Ramos (cell line): ENCODE measurements at regions not wholly inside any gene's neighbourhood (a gene's known extent, or its start where the extent isn't known, plus 50 kb on each side); places are given as distances from the start of the nearest gene placed in this dataset.

Experiments used
- in situ Hi-C: fragments of 300-500 bp; cut with MboI; formaldehyde crosslinking; loops from one replicate; pipeline ENCODE4 v1.14.3; 2022; ENCODE audit warnings: low sequenced_read_pairs; ENCODE audit not compliant: unreplicated experiment

- in situ Hi-C loops: no loop called here
Measured at GRCh38 chrX:110430293-110431076, 71.8 kb downstream of the RTL9 start.

- in situ Hi-C loops: no loop called here
Measured at GRCh38 chrX:110432091-110432905, 73.7 kb downstream of the RTL9 start.

GRCh38 chrX:110432906-110433215 lies 74.2 kb downstream of the RTL9 start:
- in situ Hi-C loops: no loop called here

- in situ Hi-C loops: no loop called here
Measured at GRCh38 chrX:110435196-110435595, 76.5 kb downstream of the RTL9 start.

GRCh38 chrX:110436523-110436922 lies 77.9 kb downstream of the RTL9 start:
- in situ Hi-C loops: no loop called here

- in situ Hi-C loops: no loop called here
Measured at GRCh38 chrX:110437686-110438085, 79.0 kb downstream of the RTL9 start.

GRCh38 chrX:110440016-110440805 lies 81.6 kb downstream of the RTL9 start:
- in situ Hi-C loops: no loop called here

- in situ Hi-C loops: no loop called here
Measured at GRCh38 chrX:110442635-110443034, 84.0 kb downstream of the RTL9 start.

GRCh38 chrX:110444996-110445395 lies 86.3 kb downstream of the RTL9 start:
- in situ Hi-C loops: no loop called here

- in situ Hi-C loops: no loop called here
Measured at GRCh38 chrX:110448459-110448858, 89.8 kb downstream of the RTL9 start.

- in situ Hi-C loops: no loop called here
Measured at GRCh38 chrX:110449312-110449711, 90.7 kb downstream of the RTL9 start.

- in situ Hi-C loops: loop anchor here (10.0 to 25.0 kb wide), 2 partner anchors 212 to 405 kb away; no protein-coding TSS in a partner anchor
Measured at GRCh38 chrX:110450050-110450449, 91.4 kb downstream of the RTL9 start.

GRCh38 chrX:110454336-110454735 lies 95.7 kb downstream of the RTL9 start:
- in situ Hi-C loops: loop anchor here (10.0 to 25.0 kb wide), 2 partner anchors 208 to 400 kb away; no protein-coding TSS in a partner anchor

- in situ Hi-C loops: loop anchor here (25.0 kb wide), 1 partner anchor 199 kb away; no protein-coding TSS in a partner anchor
Measured at GRCh38 chrX:110462957-110463356, 104.3 kb downstream of the RTL9 start.

- in situ Hi-C loops: loop anchor here (25.0 kb wide), 1 partner anchor 196 kb away; no protein-coding TSS in a partner anchor
Measured at GRCh38 chrX:110466790-110467189, 108.1 kb downstream of the RTL9 start.

GRCh38 chrX:110472265-110472664 lies 113.6 kb downstream of the RTL9 start:
- in situ Hi-C loops: loop anchor here (25.0 kb wide), 1 partner anchor 190 kb away; no protein-coding TSS in a partner anchor

- in situ Hi-C loops: no loop called here
Measured at GRCh38 chrX:110477593-110478228, 119.1 kb downstream of the RTL9 start.

- in situ Hi-C loops: no loop called here
Measured at GRCh38 chrX:110491846-110492620, 133.4 kb downstream of the RTL9 start.

GRCh38 chrX:110504947-110505346 lies 146.3 kb downstream of the RTL9 start:
- in situ Hi-C loops: no loop called here
